ENCODE measurements at regions not wholly inside any gene's neighbourhood (a gene's known extent, or its start where the extent isn't known, plus 50 kb on each side); places are given as distances from the start of the nearest gene placed in this dataset.

- H3K9me3 ChIP-seq (ENCODE audit: control extremely low read depth in 1 of 3, control insufficient read depth in 2 of 3, insufficient read depth in 1 of 3, low read length in 2 of 3): no peaks in the 10 kb centered on the region
- no peak overlapping the region for H2AFZ ChIP-seq (ENCODE audit: insufficient read depth, low read depth, low read length, poor library complexity, severe bottlenecking)
- H3K36me3 ChIP-seq (replicated peaks in 1 of 2; ENCODE audit: control extremely low read depth in 1 of 2, control insufficient read depth in 1 of 2, extremely low read depth in 1 of 2, insufficient read depth in 2 of 2, low read length in 1 of 2): no peaks in the 10 kb centered on the region
- DNase-seq (no peak), ATAC-seq (ENCODE audit: low read depth) (no peak)
- no CpG with 5 or more reads among the region's 4 CpGs for WGBS (ENCODE audit: insufficient coverage)
- no peak overlapping the region for H3K4me3 Mint-ChIP-seq
- no peaks in the 10 kb centered on the region for H3K4me1 ChIP-seq (ENCODE audit: control insufficient read depth in 2 of 2, insufficient read depth in 2 of 2, low read length in 2 of 2)
- no peak overlapping the region for H3K27ac Mint-ChIP-seq
- H3K27me3 Mint-ChIP-seq: no peaks in the 10 kb centered on the region
- ChIA-PET POLR2A (no interaction called here), CTCF (no interaction called here)
- H3K27ac ChIP-seq (ENCODE audit: low read length in 2 of 2): no peak overlapping the region
- no peaks in the 10 kb centered on the region for H3K4me1 Mint-ChIP-seq
- no peak overlapping the region for H3K4me2 ChIP-seq (replicated peaks; ENCODE audit: low read depth, low read length, poor library complexity, severe bottlenecking)
- no peaks in the 10 kb centered on the region for H3K27me3 ChIP-seq (replicated peaks in 1 of 4; ENCODE audit: control extremely low read depth in 1 of 4, control insufficient read depth in 3 of 4, insufficient read depth in 4 of 4, low read length in 3 of 4)
- H3K4me3 ChIP-seq (ENCODE audit: control extremely low read depth in 1 of 5, extremely low read depth in 1 of 5, insufficient read depth in 1 of 5, low read depth in 2 of 5, low read length in 4 of 5): no peak overlapping the region
- H4K20me1 ChIP-seq (ENCODE audit: control insufficient read depth, insufficient read depth, low read length, poor library complexity, severe bottlenecking): no peaks in the 10 kb centered on the region
- TF ChIP-seq EZH2 (IDR thresholded peaks at IDR 0.05; ENCODE audit: borderline replicate concordance, insufficient read depth, low read depth, low read length, poor library complexity, severe bottlenecking) (no peak), CTCF (IDR thresholded peaks at IDR 0.05) (no peak)
- no peaks in the 10 kb centered on the region for H3K9me3 Mint-ChIP-seq (ENCODE audit: insufficient read depth)
- intact Hi-C loops (cut with micrococcal nuclease): no loop called here
- no peak overlapping the region for H3K9ac ChIP-seq (ENCODE audit: low read length)
- H3K79me2 ChIP-seq (ENCODE audit: control insufficient read depth, insufficient read depth, low read length): no peaks in the 10 kb centered on the region
These were observed 270.7 kb upstream of the IGFBP3 start for GRCh38 chr7:46191776-46192175.

- no peak overlapping the region for H3K27ac Mint-ChIP-seq
- CTCF ChIA-PET: no interaction called here
- DNase-seq (no peak), ATAC-seq (ENCODE audit: low read depth) (no peak)
- H3K36me3 ChIP-seq (replicated peaks in 1 of 2; ENCODE audit: control extremely low read depth in 1 of 2, control insufficient read depth in 1 of 2, extremely low read depth in 1 of 2, insufficient read depth in 2 of 2, low read length in 1 of 2): no peaks in the 10 kb centered on the region
- POLR2A ChIA-PET: no interaction called here
- intact Hi-C loops (cut with micrococcal nuclease): no loop called here
- no peaks in the 10 kb centered on the region for H4K20me1 ChIP-seq (ENCODE audit: control insufficient read depth, insufficient read depth, low read length, poor library complexity, severe bottlenecking)
- no peak overlapping the region for H3K4me2 ChIP-seq (replicated peaks; ENCODE audit: low read depth, low read length, poor library complexity, severe bottlenecking)
- no peaks in the 10 kb centered on the region for H3K9me3 Mint-ChIP-seq (ENCODE audit: insufficient read depth)
- no peak for TF ChIP-seq CTCF (IDR thresholded peaks at IDR 0.05)
- no peak for TF ChIP-seq EZH2 (IDR thresholded peaks at IDR 0.05; ENCODE audit: borderline replicate concordance, insufficient read depth, low read depth, low read length, poor library complexity, severe bottlenecking)
- H3K79me2 ChIP-seq (ENCODE audit: control insufficient read depth, insufficient read depth, low read length): no peaks in the 10 kb centered on the region
- H3K9me3 ChIP-seq (ENCODE audit: control extremely low read depth in 1 of 3, control insufficient read depth in 2 of 3, insufficient read depth in 1 of 3, low read length in 2 of 3): no peaks in the 10 kb centered on the region
- H3K4me1 ChIP-seq (ENCODE audit: control insufficient read depth in 2 of 2, insufficient read depth in 2 of 2, low read length in 2 of 2): no peaks in the 10 kb centered on the region
- no peaks in the 10 kb centered on the region for H3K27me3 ChIP-seq (replicated peaks in 1 of 4; ENCODE audit: control extremely low read depth in 1 of 4, control insufficient read depth in 3 of 4, insufficient read depth in 4 of 4, low read length in 3 of 4)
- H2AFZ ChIP-seq (ENCODE audit: insufficient read depth, low read depth, low read length, poor library complexity, severe bottlenecking): no peak overlapping the region
- no peak overlapping the region for H3K9ac ChIP-seq (ENCODE audit: low read length)
- H3K4me1 Mint-ChIP-seq: no peaks in the 10 kb centered on the region
- no peaks in the 10 kb centered on the region for H3K27me3 Mint-ChIP-seq
- no peak overlapping the region for H3K4me3 Mint-ChIP-seq
- no CpG with 5 or more reads among the region's 3 CpGs for WGBS (ENCODE audit: insufficient coverage)
- H3K4me3 ChIP-seq (ENCODE audit: control extremely low read depth in 1 of 5, extremely low read depth in 1 of 5, insufficient read depth in 1 of 5, low read depth in 2 of 5, low read length in 4 of 5): no peak overlapping the region
- H3K27ac ChIP-seq (ENCODE audit: low read length in 2 of 2): no peak overlapping the region
These were observed 270.2 kb upstream of the IGFBP3 start for GRCh38 chr7:46191296-46191695.
